GM19025 (cell line): ENCODE measurements at regions not wholly inside any gene's neighbourhood (a gene's known extent, or its start where the extent isn't known, plus 50 kb on each side); places are given as distances from the start of the nearest gene placed in this dataset.
"Not testable (repeated sequence)": the region's sequence is repeated elsewhere in the genome, so short reads cannot be mapped to it uniquely, and the experiment has no call there.

ENCODE experiments used
- ATAC-seq: cut with Tn5 transposase; IDR thresholded peaks from one replicate; pipeline ENCODE4 v1.9.1; 2021; ENCODE audit warnings: mild to moderate bottlenecking, low read depth, moderate library complexity; ENCODE audit not compliant: unreplicated experiment

GRCh38 chr4:179325181-179325580 is 1882.9 kb upstream of the AGA start:
- ATAC-seq, result no peak

- ATAC-seq, result no peak
Measured at GRCh38 chr4:179328627-179329026, 1886.4 kb upstream of the AGA start.

- ATAC-seq, result no peak
Measured at GRCh38 chr4:179331362-179331761, 1889.1 kb upstream of the AGA start.

GRCh38 chr4:179344861-179345260 is 1902.6 kb upstream of the AGA start:
- no peak for ATAC-seq

- ATAC-seq, result no peak
Measured at GRCh38 chr4:179352221-179352620, 1910.0 kb upstream of the AGA start.

GRCh38 chr4:179353786-179354185 is 1911.5 kb upstream of the AGA start:
- ATAC-seq, result no peak

- no peak for ATAC-seq
Measured at GRCh38 chr4:179361978-179362486, 1919.8 kb upstream of the AGA start.

GRCh38 chr4:179365932-179366331 is 1923.7 kb upstream of the AGA start:
- ATAC-seq, result not testable (repeated sequence)

GRCh38 chr4:179372242-179372641 is 1930.0 kb upstream of the AGA start:
- no peak for ATAC-seq

- no peak for ATAC-seq
Measured at GRCh38 chr4:179372746-179373145, 1930.5 kb upstream of the AGA start.

- not testable (repeated sequence) for ATAC-seq
Measured at GRCh38 chr4:179378847-179379246, 1936.6 kb upstream of the AGA start.

GRCh38 chr4:179392787-179393186 is 1950.5 kb upstream of the AGA start:
- ATAC-seq, result no peak

GRCh38 chr4:179398414-179398813 is 1956.2 kb upstream of the AGA start:
- no peak for ATAC-seq

- no peak for ATAC-seq
Measured at GRCh38 chr4:179399054-179399782, 1957.0 kb upstream of the AGA start.

- ATAC-seq, result no peak
Measured at GRCh38 chr4:179415037-179415846, 1973.0 kb upstream of the AGA start.

GRCh38 chr4:179415847-179416223 is 1973.6 kb upstream of the AGA start:
- ATAC-seq, result no peak

GRCh38 chr4:179417357-179417756 is 1975.1 kb upstream of the AGA start:
- no peak for ATAC-seq

- ATAC-seq, result no peak
Measured at GRCh38 chr4:179437962-179438361, 1995.7 kb upstream of the AGA start.

- no peak for ATAC-seq
Measured at GRCh38 chr4:179441596-179441995, 1999.4 kb upstream of the AGA start.

GRCh38 chr4:179447308-179447707 is 2005.1 kb upstream of the AGA start:
- ATAC-seq, result no peak

GRCh38 chr4:179465131-179465797 is 2023.0 kb upstream of the AGA start:
- ATAC-seq, result no peak
